Effector CD4-positive, alpha-beta T cell (primary cell): ENCODE measurements at regions not wholly inside any gene's neighbourhood (a gene's known extent, or its start where the extent isn't known, plus 50 kb on each side); places are given as distances from the start of the nearest gene placed in this dataset.
A peak's percentile ranks its signal among the peaks of the same experiment; 100 is the strongest.

ENCODE experiments used
- DNase-seq: peaks from one replicate; pipeline ENCODE4 v3.0.0-alpha.2; 2020

DNA sequence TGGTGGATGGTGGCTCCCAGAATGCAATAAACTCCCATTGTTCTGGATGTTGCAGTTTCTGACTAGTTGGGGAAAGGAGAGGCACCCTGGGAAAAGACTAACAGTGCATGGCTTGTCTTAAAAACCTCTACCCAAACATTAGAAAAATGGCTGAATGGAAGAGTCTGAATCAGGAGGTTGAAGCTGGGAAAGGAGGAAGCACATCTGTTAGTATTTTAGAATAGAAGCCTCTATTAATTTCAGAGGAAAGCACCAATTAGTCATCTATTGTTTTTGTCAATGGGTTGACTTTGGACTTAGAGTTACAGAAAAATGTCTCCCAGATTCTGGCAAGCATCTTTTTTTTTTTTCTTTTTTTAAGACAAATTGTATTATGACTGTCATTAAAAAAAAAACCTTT, 56.1 kb upstream of the ELMO1 start:
- no peak for DNase-seq

DNA sequence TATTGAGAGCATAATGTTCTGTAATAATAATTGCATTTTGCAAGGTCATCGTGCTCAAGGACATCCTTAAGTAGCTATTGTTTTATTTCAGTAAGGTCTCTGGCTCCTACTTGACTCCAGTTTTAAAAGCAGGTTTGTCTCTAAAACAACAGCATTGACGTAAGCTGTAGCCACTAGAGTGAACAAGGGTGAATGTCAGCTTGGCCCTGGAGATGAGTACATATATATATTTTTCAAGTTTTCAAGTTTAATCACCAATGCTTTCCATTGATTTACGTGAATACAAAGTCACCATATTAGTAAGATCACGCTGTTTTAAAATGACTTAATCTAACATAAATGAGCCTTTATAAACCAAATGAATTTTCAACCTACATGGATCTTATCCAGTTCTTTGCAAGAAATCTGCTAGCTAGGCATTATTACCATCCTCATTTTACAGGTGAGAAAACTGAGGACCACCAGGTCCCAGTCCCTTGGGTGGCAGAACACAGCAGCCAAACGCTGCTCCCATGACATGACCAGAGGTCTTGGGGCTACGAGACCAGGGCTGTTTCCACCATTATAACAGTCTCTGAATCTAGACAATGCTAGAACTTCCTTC, 57.2 kb upstream of the ELMO1 start:
- no peak for DNase-seq

GRCh38 chr7:37508118-37508517, 59.5 kb upstream of the ELMO1 start:
- no peak for DNase-seq

GRCh38 chr7:37510043-37510634, 61.5 kb upstream of the ELMO1 start:
- DNase-seq: peak; percentile 6

GRCh38 chr7:37511915-37512314, 63.3 kb upstream of the ELMO1 start:
- DNase-seq: no peak

GRCh38 chr7:37514497-37514896, 65.8 kb upstream of the ELMO1 start:
- no peak for DNase-seq

- no peak for DNase-seq
Observed at GRCh38 chr7:37516664-37517063, 68.0 kb upstream of the ELMO1 start.

GRCh38 chr7:37518266-37518665, 69.6 kb upstream of the ELMO1 start:
- no peak for DNase-seq

DNA sequence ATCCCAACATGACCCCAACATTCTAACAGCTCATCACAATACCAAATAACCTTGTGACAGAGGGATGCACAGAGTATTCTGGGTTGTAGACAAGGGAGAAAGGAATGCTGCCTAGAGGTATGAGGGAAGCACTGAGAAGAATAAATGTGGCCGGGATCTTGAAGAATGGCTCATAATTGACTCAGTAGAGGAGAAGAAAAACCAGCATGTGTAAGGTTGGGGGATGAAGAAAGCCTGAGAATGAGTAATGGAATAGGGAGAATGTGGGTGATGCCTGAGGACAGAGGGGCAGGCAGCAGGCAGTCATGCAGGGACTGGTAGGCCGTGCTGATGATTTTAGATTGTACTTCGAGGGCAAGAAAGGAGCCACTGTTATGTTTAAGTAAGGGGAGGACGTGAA, 75.4 kb upstream of the ELMO1 start:
- no peak for DNase-seq

- no peak for DNase-seq
Observed at GRCh38 chr7:37524797-37525196, 76.1 kb upstream of the ELMO1 start.

GRCh38 chr7:37526623-37527022, 78.0 kb upstream of the ELMO1 start:
- no peak for DNase-seq

- DNase-seq: no peak
Observed at GRCh38 chr7:37527109-37527508, 78.4 kb upstream of the ELMO1 start.

GRCh38 chr7:37531225-37531624, 82.6 kb upstream of the ELMO1 start:
- DNase-seq: no peak

DNA sequence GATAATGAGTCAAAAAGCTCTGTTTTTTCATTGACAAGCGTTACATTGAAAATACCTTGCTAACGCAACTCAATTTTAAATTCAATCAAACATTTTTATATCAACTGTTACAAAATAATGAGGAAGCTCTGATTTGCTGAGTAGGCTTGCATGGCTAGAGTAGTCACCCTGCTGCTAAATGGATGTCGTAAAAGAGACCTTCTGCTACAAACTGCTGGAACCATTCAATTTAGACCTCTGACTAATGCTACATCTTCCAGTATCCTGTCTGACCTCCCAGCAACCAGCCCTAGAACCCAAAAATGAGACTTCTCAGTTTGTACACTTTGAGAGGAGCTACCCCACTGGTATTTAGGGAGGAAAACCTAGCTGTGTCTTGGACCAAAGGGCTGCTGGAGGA, 84.0 kb upstream of the ELMO1 start:
- no peak for DNase-seq

GRCh38 chr7:37534893-37535610, 86.4 kb upstream of the ELMO1 start:
- DNase-seq: no peak

- DNase-seq: no peak
Observed at GRCh38 chr7:37535841-37536240, 87.2 kb upstream of the ELMO1 start.

DNA sequence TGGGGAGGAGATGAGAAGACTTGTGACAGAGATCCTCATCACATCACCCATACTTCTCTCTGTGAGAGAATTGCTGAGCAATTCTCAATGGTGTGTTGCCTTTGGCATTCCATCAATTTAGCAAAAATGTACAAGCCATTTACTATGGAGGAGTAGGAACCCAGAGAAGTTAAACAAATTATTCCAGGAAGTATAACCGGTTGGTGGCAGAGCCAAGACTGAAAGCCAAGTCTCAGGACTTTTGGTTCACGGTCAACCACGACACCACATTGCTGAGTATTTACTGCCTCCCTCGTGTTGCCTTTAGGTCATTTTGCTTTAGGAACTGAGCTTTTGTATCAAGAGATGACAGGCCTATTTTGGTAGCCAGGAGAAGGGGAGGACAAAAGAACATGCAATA, 88.0 kb upstream of the ELMO1 start:
- DNase-seq: no peak

GRCh38 chr7:37537439-37537838, 88.8 kb upstream of the ELMO1 start:
- DNase-seq: no peak

GRCh38 chr7:37538945-37539344, 90.3 kb upstream of the ELMO1 start:
- DNase-seq: no peak

DNA sequence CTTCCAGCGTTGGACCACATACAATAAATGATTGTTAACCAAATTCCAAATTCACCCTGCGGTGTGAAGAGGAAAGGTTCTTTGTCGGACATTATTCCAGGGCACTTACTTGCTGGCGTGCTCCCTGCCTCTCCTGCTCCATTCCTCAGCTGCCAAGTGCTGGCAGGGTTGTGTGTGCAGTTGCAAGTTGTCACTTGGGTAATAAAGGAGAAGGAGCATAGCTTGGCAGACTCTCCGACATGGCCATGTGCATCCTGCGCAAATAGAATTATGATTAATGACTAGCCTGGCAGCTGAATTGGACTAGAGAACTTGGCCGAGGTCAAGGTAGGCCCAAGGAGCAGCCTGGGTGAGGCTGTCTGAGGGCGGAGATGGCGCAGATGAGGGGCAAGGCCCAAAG, 92.3 kb upstream of the ELMO1 start:
- no peak for DNase-seq

- DNase-seq: no peak
Observed at GRCh38 chr7:37541810-37542443, 93.3 kb upstream of the ELMO1 start.

- DNase-seq: no peak
Observed at GRCh38 chr7:37545619-37546534, 97.2 kb upstream of the ELMO1 start.

GRCh38 chr7:37546677-37547076, 98.0 kb upstream of the ELMO1 start:
- DNase-seq: no peak
